ENCODE measurements at regions not wholly inside any gene's neighbourhood (a gene's known extent, or its start where the extent isn't known, plus 50 kb on each side); places are given as distances from the start of the nearest gene placed in this dataset.

DNA sequence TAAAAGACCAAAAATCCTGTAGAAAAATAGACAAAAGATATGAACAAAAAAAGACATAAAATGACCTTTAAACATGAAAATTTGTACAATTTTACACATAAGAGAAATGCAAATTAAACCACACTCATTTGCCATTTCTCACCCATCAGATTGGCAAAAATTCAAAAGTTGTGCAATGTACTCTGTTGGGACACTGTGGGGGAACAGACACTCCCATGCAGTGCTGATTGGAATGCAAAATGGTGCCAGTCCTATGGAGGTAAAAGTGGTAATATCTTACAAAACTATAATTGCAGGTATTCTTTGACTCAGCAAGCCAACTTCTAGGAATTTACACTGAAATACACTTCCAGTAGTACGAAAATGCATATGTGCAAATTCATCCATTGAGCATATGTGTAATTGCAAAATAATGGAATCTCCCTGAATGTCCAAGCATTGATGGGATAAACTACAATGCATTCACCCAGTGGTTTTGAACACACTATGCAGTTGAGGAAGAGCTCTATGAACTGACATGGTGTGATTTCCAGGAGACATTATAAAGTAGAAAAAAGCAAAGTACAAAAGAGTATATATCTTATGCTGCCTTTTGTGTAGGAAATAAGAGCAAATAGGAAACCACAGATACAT is 201.8 kb upstream of the ZNF521 start:
- H3K9me3 ChIP-seq (ENCODE audit: insufficient read depth, low read length, severe bottlenecking), result no peaks in the 10 kb centered on the region
- no peak overlapping the region for H3K4me2 ChIP-seq (ENCODE audit: insufficient read depth, low read length)
- DNase-seq (no peak), ATAC-seq (ENCODE audit: insufficient read depth, low read depth) (no peak)
- no peak overlapping the region for H3K4me3 ChIP-seq (ENCODE audit: low read depth in 1 of 2, low read length in 2 of 2)
- no peaks in the 10 kb centered on the region for H3K27me3 ChIP-seq (ENCODE audit: insufficient read depth, low read length, poor library complexity)
- TF ChIP-seq EZH2 (IDR thresholded peaks at IDR 0.05; ENCODE audit: borderline replicate concordance, low read depth, low read length, severe bottlenecking), result no peak
- TF ChIP-seq, protein P1, sequence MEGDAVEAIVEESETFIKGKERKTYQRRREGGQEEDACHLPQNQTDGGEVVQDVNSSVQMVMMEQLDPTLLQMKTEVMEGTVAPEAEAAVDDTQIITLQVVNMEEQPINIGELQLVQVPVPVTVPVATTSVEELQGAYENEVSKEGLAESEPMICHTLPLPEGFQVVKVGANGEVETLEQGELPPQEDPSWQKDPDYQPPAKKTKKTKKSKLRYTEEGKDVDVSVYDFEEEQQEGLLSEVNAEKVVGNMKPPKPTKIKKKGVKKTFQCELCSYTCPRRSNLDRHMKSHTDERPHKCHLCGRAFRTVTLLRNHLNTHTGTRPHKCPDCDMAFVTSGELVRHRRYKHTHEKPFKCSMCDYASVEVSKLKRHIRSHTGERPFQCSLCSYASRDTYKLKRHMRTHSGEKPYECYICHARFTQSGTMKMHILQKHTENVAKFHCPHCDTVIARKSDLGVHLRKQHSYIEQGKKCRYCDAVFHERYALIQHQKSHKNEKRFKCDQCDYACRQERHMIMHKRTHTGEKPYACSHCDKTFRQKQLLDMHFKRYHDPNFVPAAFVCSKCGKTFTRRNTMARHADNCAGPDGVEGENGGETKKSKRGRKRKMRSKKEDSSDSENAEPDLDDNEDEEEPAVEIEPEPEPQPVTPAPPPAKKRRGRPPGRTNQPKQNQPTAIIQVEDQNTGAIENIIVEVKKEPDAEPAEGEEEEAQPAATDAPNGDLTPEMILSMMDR (IDR thresholded peaks at IDR 0.05; ENCODE audit: borderline replicate concordance, extremely low read depth, low read length, poor library complexity, severe bottlenecking), result no peak
- no peaks in the 10 kb centered on the region for H3K4me1 ChIP-seq (ENCODE audit: insufficient read depth, low read length)
- no peaks in the 10 kb centered on the region for H3K36me3 ChIP-seq (ENCODE audit: insufficient read depth, low read length)
- H3K9ac ChIP-seq (ENCODE audit: low read depth, low read length), result no peak overlapping the region
- H2AFZ ChIP-seq (ENCODE audit: low read depth, low read length), result no peak overlapping the region
- H3K27ac ChIP-seq (ENCODE audit: low read length), result no peak overlapping the region
- H3K79me2 ChIP-seq (ENCODE audit: insufficient read depth, low read length), result no peaks in the 10 kb centered on the region
- no peaks in the 10 kb centered on the region for H4K20me1 ChIP-seq (ENCODE audit: insufficient read depth, low read length)

DNA sequence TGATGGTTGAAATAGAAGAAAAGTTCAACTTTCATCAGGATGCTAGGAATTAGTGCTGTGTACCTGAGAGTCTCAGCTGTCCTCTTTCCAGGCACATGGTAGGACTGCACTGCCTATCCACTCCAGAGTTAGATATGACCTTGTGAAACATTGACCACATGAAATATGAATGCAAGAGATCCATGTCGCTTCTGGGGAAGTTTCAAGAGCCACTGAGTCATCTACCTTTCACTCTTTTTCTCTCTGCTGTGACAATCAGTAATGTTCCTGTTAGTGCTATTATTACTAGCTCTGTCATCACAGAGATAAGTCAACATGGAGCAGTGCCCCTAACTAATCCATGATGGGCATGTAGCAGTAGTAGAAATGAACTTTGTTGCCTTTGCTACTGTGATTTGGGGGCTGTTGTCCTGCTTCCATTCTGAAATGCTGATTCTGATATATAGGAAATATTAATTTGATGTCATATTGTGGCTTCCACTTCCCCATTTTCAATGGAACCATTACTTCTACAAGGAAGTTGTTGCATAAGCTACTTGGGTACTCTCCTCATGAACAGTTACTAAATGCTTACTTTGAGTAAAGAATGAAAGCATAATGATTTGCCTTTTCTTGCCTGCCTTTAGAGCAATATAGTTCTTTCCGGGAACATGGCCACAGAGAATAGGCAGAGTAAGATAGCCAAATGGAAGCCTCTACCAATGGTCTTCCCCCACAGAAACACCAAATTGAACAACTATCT is 192.8 kb upstream of the ZNF521 start:
- Histone ChIP-seq H3K36me3 (ENCODE audit: insufficient read depth, low read length) (no peaks in the 10 kb centered on the region), H2AFZ (ENCODE audit: low read depth, low read length) (no peak overlapping the region), H3K9ac (ENCODE audit: low read depth, low read length) (no peak overlapping the region), H3K27ac (ENCODE audit: low read length) (no peak overlapping the region), H3K4me2 (ENCODE audit: insufficient read depth, low read length) (no peak overlapping the region), H3K4me1 (ENCODE audit: insufficient read depth, low read length) (no peaks in the 10 kb centered on the region), H3K79me2 (ENCODE audit: insufficient read depth, low read length) (no peaks in the 10 kb centered on the region), H3K9me3 (ENCODE audit: insufficient read depth, low read length, severe bottlenecking) (no peaks in the 10 kb centered on the region), H3K4me3 (ENCODE audit: low read depth in 1 of 2, low read length in 2 of 2) (no peak overlapping the region), H4K20me1 (ENCODE audit: insufficient read depth, low read length) (no peaks in the 10 kb centered on the region), H3K27me3 (ENCODE audit: insufficient read depth, low read length, poor library complexity) (peaks cover 2% of the 10 kb centered on the region)
- TF ChIP-seq EZH2 (IDR thresholded peaks at IDR 0.05; ENCODE audit: borderline replicate concordance, low read depth, low read length, severe bottlenecking), result no peak
- TF ChIP-seq, protein P1 (IDR thresholded peaks at IDR 0.05; ENCODE audit: borderline replicate concordance, extremely low read depth, low read length, poor library complexity, severe bottlenecking), result no peak
- DNase-seq (no peak), ATAC-seq (ENCODE audit: insufficient read depth, low read depth) (no peak)

DNA sequence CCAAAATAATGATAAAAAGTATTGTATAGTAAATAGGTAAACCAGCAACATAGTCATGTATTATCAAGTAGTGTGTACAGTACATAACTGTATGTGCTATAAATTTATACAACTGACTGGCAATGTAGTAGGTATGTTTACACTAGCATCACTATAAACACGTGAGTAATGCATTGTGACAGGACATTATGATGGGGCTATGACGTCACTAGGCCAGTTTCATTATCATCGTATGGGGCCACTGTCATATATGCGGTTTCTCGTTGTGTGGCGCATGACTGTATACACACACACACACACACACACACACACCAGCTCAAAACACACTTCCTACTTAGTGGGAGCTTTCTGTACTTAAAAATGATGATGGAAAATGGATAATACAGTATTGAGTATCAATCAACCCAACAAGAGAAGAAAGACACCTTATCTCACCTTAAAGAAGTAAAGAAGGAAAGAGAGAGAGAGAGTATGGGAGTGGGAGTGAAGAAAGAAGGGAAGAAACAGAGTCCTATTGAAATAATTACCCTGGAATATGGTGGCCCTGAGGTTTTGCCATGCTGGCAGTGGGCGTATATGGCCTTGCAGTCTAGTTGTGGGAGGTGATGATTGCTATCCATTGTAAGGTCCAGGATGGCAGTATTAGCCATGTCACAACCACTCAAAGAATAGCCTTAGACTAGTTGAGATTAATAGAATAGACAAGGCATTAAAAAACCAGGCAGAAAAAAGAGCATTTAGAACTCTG is 186.4 kb upstream of the ZNF521 start:
- DNase-seq, result no peak
- H3K4me1 ChIP-seq (ENCODE audit: insufficient read depth, low read length), result peaks cover 5% of the 10 kb centered on the region

More for the DNA sequence above, 186.4 kb upstream of the ZNF521 start:
- Histone ChIP-seq H3K36me3 (ENCODE audit: insufficient read depth, low read length) (no peaks in the 10 kb centered on the region), H3K9ac (ENCODE audit: low read depth, low read length) (no peak overlapping the region), H4K20me1 (ENCODE audit: insufficient read depth, low read length) (no peaks in the 10 kb centered on the region), H3K27ac (ENCODE audit: low read length) (no peak overlapping the region), H3K4me2 (ENCODE audit: insufficient read depth, low read length) (no peak overlapping the region), H3K27me3 (ENCODE audit: insufficient read depth, low read length, poor library complexity) (peaks cover 3% of the 10 kb centered on the region), H3K4me3 (ENCODE audit: low read depth in 1 of 2, low read length in 2 of 2) (no peak overlapping the region), H3K79me2 (ENCODE audit: insufficient read depth, low read length) (no peaks in the 10 kb centered on the region), H2AFZ (ENCODE audit: low read depth, low read length) (no peak overlapping the region), H3K9me3 (ENCODE audit: insufficient read depth, low read length, severe bottlenecking) (no peaks in the 10 kb centered on the region)
- no peak for TF ChIP-seq EZH2 (IDR thresholded peaks at IDR 0.05; ENCODE audit: borderline replicate concordance, low read depth, low read length, severe bottlenecking)
- TF ChIP-seq, protein P1 (IDR thresholded peaks at IDR 0.05; ENCODE audit: borderline replicate concordance, extremely low read depth, low read length, poor library complexity, severe bottlenecking), result no peak
- ATAC-seq (ENCODE audit: insufficient read depth, low read depth), result no peak
